ENCODE measurements at regions not wholly inside any gene's neighbourhood (a gene's known extent, or its start where the extent isn't known, plus 50 kb on each side); places are given as distances from the start of the nearest gene placed in this dataset.

DNA sequence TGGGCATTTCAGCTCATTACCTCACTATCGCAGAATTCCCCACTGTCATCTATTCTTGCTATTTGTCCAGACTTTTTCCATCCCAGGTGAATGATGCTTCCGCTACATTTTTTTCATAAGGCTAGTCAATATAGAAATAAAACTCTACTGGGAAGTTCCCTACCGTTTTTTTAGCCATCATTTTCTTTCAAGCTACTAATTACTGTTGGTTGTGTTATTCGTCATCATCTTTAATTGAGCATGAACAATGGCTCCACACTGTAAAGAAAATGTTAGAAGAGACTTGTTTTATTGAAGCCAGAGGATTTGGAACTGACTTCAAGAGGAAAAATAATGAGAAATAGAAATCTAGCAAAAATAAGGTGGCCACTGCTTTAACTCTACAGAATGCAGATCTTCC is 265.0 kb downstream of the ZNF608 start:
- Mint-ChIP-seq H3K27ac (no peak overlapping the region), H3K36me3 (ENCODE audit: low read depth) (no peaks in the 10 kb centered on the region), H3K27me3 (ENCODE audit: low read depth) (no peaks in the 10 kb centered on the region), H3K4me1 (ENCODE audit: low read depth) (no peaks in the 10 kb centered on the region), H3K4me3 (no peak overlapping the region), H3K9me3 (ENCODE audit: insufficient read depth) (no peaks in the 10 kb centered on the region)
- ATAC-seq (no peak), DNase-seq (no peak)
- POLR2A ChIA-PET = no interaction called here
- CTCF ChIA-PET = interaction anchor here (0.7 kb wide), 1 partner anchor 54 kb away, joined by 3 read pairs; no protein-coding TSS in a partner anchor

GRCh38 chr5:124480964-124481363 is 265.5 kb downstream of the ZNF608 start:
- H3K27me3 Mint-ChIP-seq (ENCODE audit: low read depth) = no peaks in the 10 kb centered on the region
- H3K4me3 Mint-ChIP-seq = no peak overlapping the region
- POLR2A ChIA-PET = no interaction called here
- no peak overlapping the region for H3K27ac Mint-ChIP-seq
- DNase-seq (no peak), ATAC-seq (no peak)
- no peaks in the 10 kb centered on the region for H3K9me3 Mint-ChIP-seq (ENCODE audit: insufficient read depth)
- H3K36me3 Mint-ChIP-seq (ENCODE audit: low read depth) = no peaks in the 10 kb centered on the region
- no peaks in the 10 kb centered on the region for H3K4me1 Mint-ChIP-seq (ENCODE audit: low read depth)
- CTCF ChIA-PET = no interaction called here

- H3K36me3 Mint-ChIP-seq (ENCODE audit: low read depth) = no peaks in the 10 kb centered on the region
- no peak for ATAC-seq
- H3K4me1 Mint-ChIP-seq (ENCODE audit: low read depth) = no peaks in the 10 kb centered on the region
- H3K27ac Mint-ChIP-seq = no peak overlapping the region
- CTCF ChIA-PET = no interaction called here
- POLR2A ChIA-PET = no interaction called here
- DNase-seq = no peak
- H3K9me3 Mint-ChIP-seq (ENCODE audit: insufficient read depth) = no peaks in the 10 kb centered on the region
- H3K27me3 Mint-ChIP-seq (ENCODE audit: low read depth) = no peaks in the 10 kb centered on the region
- no peak overlapping the region for H3K4me3 Mint-ChIP-seq
Observed at GRCh38 chr5:124480022-124480421, 266.4 kb downstream of the ZNF608 start.

- no peak for ATAC-seq
- H3K9me3 Mint-ChIP-seq (ENCODE audit: insufficient read depth) = no peaks in the 10 kb centered on the region
- DNase-seq = no peak
- no peak overlapping the region for H3K4me3 Mint-ChIP-seq
- POLR2A ChIA-PET = no interaction called here
- no peak overlapping the region for H3K27ac Mint-ChIP-seq
- H3K4me1 Mint-ChIP-seq (ENCODE audit: low read depth) = no peaks in the 10 kb centered on the region
- no peaks in the 10 kb centered on the region for H3K36me3 Mint-ChIP-seq (ENCODE audit: low read depth)
- CTCF ChIA-PET = no interaction called here
- H3K27me3 Mint-ChIP-seq (ENCODE audit: low read depth) = no peaks in the 10 kb centered on the region
Observed at GRCh38 chr5:124478264-124478663, 268.2 kb downstream of the ZNF608 start.

DNA sequence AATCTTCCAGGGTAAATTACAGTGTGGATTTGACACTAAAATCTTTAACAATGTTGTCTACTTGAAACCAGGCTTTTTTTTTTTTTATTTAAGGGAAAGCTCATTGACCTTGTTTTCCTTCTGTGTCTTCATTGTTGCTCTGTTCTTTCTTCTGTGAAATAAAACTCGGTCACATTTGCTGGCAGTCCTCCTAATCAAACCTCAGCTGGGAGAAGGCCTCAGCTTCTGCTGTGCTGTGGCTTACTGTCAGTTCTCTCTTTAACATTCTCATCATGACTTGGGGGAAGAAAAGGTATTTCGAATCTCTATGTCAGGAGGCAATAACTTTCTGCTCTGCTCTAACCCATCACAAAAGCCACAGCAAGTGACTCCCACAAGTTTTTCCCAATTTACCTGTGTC is 268.9 kb downstream of the ZNF608 start:
- Mint-ChIP-seq H3K36me3 (ENCODE audit: low read depth) (no peaks in the 10 kb centered on the region), H3K4me3 (no peak overlapping the region), H3K27me3 (ENCODE audit: low read depth) (no peaks in the 10 kb centered on the region), H3K27ac (no peak overlapping the region), H3K9me3 (ENCODE audit: insufficient read depth) (no peaks in the 10 kb centered on the region), H3K4me1 (ENCODE audit: low read depth) (no peaks in the 10 kb centered on the region)
- ChIA-PET POLR2A (no interaction called here), CTCF (no interaction called here)
- ATAC-seq (no peak), DNase-seq (no peak)

DNA sequence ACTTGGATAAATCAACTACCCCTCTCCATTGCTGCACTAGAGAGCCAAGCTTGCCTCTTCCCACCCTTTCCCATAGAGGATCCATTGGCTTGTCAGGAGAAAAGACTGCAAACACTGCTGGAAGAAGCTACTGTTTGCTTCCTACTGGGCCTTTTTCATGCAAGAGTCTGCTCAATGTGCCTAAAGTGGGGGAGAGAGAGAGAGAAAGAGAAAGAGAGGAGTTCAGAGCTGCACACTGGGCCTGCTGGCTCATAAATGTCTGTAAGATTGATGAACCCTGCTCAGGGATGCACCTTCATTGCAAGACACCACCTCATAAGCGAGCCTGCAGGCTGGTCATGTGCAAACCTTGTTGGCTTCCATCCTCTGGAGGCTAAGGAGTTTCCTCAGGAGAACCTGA is 269.4 kb downstream of the ZNF608 start:
- H3K9me3 Mint-ChIP-seq (ENCODE audit: insufficient read depth) = no peaks in the 10 kb centered on the region
- no peaks in the 10 kb centered on the region for H3K36me3 Mint-ChIP-seq (ENCODE audit: low read depth)
- H3K4me3 Mint-ChIP-seq = no peak overlapping the region
- ATAC-seq = no peak
- no peak overlapping the region for H3K27ac Mint-ChIP-seq
- ChIA-PET CTCF (no interaction called here), POLR2A (no interaction called here)
- H3K27me3 Mint-ChIP-seq (ENCODE audit: low read depth) = no peaks in the 10 kb centered on the region
- no peaks in the 10 kb centered on the region for H3K4me1 Mint-ChIP-seq (ENCODE audit: low read depth)
- DNase-seq = no peak

DNA sequence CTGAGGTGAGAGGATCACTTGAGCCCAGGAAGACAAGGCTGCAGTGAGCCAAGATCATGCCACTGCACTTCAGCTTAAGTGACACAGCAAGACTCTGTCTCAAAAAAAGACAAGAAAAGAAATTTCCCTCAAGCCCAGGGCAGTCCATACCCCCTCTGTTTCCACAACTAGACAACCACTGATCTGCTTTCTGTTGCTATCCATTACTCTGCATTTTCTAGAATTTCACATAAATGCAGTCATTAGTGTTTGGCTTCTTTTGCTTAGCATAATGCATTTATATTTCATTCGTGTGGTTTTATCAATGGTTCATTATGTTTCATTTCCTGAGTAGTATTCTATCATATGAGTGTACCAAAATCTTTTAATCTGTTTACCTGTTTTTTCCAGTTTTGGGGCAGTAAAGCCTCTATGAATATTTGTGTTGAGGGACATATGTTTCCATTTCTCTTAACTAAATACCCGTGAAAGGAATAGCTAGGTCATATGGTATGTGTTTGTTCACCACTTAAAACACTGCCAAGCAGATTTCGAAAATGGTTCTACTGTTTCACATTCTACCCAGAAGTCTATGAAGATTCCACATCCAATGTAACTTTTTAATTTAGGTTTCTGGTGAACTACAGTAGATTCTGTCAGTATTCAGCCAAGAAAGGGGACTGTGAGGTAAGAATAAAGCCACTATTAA is 271.8 kb downstream of the ZNF608 start:
- ChIA-PET POLR2A (no interaction called here), CTCF (no interaction called here)
- Mint-ChIP-seq H3K27me3 (ENCODE audit: low read depth) (no peaks in the 10 kb centered on the region), H3K27ac (no peak overlapping the region), H3K4me1 (ENCODE audit: low read depth) (no peaks in the 10 kb centered on the region), H3K9me3 (ENCODE audit: insufficient read depth) (no peaks in the 10 kb centered on the region), H3K36me3 (ENCODE audit: low read depth) (no peaks in the 10 kb centered on the region), H3K4me3 (no peak overlapping the region)
- ATAC-seq (no peak), DNase-seq (no peak)

DNA sequence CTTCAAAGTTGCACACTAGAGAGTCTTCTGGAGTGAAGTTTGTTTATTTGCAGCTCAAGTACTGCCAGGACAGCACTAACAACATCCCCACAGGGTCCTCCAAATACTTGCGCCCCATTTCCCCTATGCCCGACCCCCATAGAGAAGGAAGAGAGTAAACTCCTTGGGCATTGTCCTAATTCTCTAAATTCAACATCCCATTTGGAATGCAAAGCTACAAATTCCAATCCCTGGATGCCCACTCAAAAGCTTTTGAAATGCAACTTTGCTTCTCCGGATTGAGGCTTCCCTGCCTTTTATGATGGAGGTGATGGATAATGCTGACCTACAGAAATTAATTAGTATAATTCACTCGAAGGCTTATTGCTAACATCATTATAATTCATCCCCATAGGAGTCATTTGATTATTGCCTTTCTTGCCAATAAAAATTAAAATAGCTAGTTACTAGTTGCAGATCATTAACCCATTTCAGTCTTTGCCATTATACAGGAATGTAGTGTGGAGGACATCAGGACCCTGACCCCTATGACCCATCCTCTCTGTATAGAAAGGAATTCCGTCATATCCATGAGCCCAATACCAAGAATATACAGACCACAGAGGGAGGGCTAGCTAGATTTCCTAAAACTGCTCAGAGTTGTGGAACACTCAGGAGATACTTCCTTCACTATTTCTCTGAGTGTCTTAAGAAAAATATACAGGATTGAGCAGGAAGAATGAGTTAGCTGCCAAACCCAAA is 277.6 kb downstream of the ZNF608 start:
- DNase-seq (no peak), ATAC-seq (no peak)
- no peak overlapping the region for H3K27ac Mint-ChIP-seq
- CTCF ChIA-PET = no interaction called here
- POLR2A ChIA-PET = no interaction called here
- H3K36me3 Mint-ChIP-seq (ENCODE audit: low read depth) = no peaks in the 10 kb centered on the region
- H3K4me1 Mint-ChIP-seq (ENCODE audit: low read depth) = no peaks in the 10 kb centered on the region
- H3K27me3 Mint-ChIP-seq (ENCODE audit: low read depth) = no peaks in the 10 kb centered on the region
- no peaks in the 10 kb centered on the region for H3K9me3 Mint-ChIP-seq (ENCODE audit: insufficient read depth)
- H3K4me3 Mint-ChIP-seq = no peak overlapping the region

GRCh38 chr5:124467745-124468144 is 278.7 kb downstream of the ZNF608 start:
- ChIA-PET CTCF (no interaction called here), POLR2A (no interaction called here)
- ATAC-seq = no peak
- no peak for DNase-seq
- H3K36me3 Mint-ChIP-seq (ENCODE audit: low read depth) = no peaks in the 10 kb centered on the region
- no peaks in the 10 kb centered on the region for H3K9me3 Mint-ChIP-seq (ENCODE audit: insufficient read depth)
- no peaks in the 10 kb centered on the region for H3K27me3 Mint-ChIP-seq (ENCODE audit: low read depth)
- no peaks in the 10 kb centered on the region for H3K4me1 Mint-ChIP-seq (ENCODE audit: low read depth)
- no peak overlapping the region for H3K27ac Mint-ChIP-seq
- no peak overlapping the region for H3K4me3 Mint-ChIP-seq

DNA sequence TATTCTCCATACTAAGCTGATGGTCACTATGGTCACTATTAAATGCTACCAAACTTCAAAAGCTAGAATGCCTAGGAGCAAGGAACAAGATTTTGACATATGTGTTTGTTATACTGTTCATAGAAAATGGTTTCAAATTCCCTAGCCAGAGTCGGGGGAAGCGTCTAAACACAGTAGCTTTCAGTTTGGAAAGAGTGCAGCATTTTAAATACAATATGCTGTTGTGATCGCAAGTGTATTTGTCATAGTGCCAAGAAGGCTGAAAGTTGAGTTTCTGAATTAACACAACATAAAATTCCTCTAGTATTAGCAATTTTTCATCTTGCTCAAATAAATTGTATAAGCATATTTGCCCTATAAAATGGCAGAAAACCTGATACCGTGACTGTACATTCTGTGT is 280.4 kb downstream of the ZNF608 start:
- POLR2A ChIA-PET = no interaction called here
- CTCF ChIA-PET = no interaction called here
- ATAC-seq (no peak), DNase-seq (no peak)
- Mint-ChIP-seq H3K4me3 (no peak overlapping the region), H3K27ac (no peak overlapping the region), H3K27me3 (ENCODE audit: low read depth) (no peaks in the 10 kb centered on the region), H3K9me3 (ENCODE audit: insufficient read depth) (no peaks in the 10 kb centered on the region), H3K36me3 (ENCODE audit: low read depth) (no peaks in the 10 kb centered on the region), H3K4me1 (ENCODE audit: low read depth) (no peaks in the 10 kb centered on the region)

- ATAC-seq (no peak), DNase-seq (no peak)
- Mint-ChIP-seq H3K27me3 (ENCODE audit: low read depth) (no peaks in the 10 kb centered on the region), H3K27ac (no peak overlapping the region), H3K36me3 (ENCODE audit: low read depth) (no peaks in the 10 kb centered on the region), H3K4me3 (no peak overlapping the region), H3K4me1 (ENCODE audit: low read depth) (no peaks in the 10 kb centered on the region), H3K9me3 (ENCODE audit: insufficient read depth) (no peaks in the 10 kb centered on the region)
- ChIA-PET POLR2A (no interaction called here), CTCF (no interaction called here)
Observed at GRCh38 chr5:124463851-124464250, 282.6 kb downstream of the ZNF608 start.

- H3K27ac Mint-ChIP-seq = no peak overlapping the region
- H3K36me3 Mint-ChIP-seq (ENCODE audit: low read depth) = no peaks in the 10 kb centered on the region
- POLR2A ChIA-PET = no interaction called here
- no peak overlapping the region for H3K4me3 Mint-ChIP-seq
- ATAC-seq (no peak), DNase-seq (no peak)
- H3K27me3 Mint-ChIP-seq (ENCODE audit: low read depth) = no peaks in the 10 kb centered on the region
- CTCF ChIA-PET = no interaction called here
- no peaks in the 10 kb centered on the region for H3K4me1 Mint-ChIP-seq (ENCODE audit: low read depth)
- no peaks in the 10 kb centered on the region for H3K9me3 Mint-ChIP-seq (ENCODE audit: insufficient read depth)
Observed at GRCh38 chr5:124462751-124463150, 283.7 kb downstream of the ZNF608 start.

GRCh38 chr5:124461941-124462340 is 284.5 kb downstream of the ZNF608 start:
- Mint-ChIP-seq H3K9me3 (ENCODE audit: insufficient read depth) (no peaks in the 10 kb centered on the region), H3K27ac (no peak overlapping the region), H3K4me1 (ENCODE audit: low read depth) (no peaks in the 10 kb centered on the region), H3K4me3 (no peak overlapping the region), H3K27me3 (ENCODE audit: low read depth) (no peaks in the 10 kb centered on the region), H3K36me3 (ENCODE audit: low read depth) (no peaks in the 10 kb centered on the region)
- POLR2A ChIA-PET = no interaction called here
- ATAC-seq (no peak), DNase-seq (no peak)
- CTCF ChIA-PET = no interaction called here

Measured in activated CD8-positive, alpha-beta T cell treated with anti-CD3 and anti-CD28 coated beads, Interleukin-2, amount 10 ng/mL, durations not matched to agents 7 days and 5 days (primary cell).